A673 (cell line): ENCODE measurements at regions not wholly inside any gene's neighbourhood (a gene's known extent, or its start where the extent isn't known, plus 50 kb on each side); places are given as distances from the start of the nearest gene placed in this dataset.

Experiments
- BruUV-seq: library from RNA; stranded (reverse); fragments of 400-500 nt; replicated peaks from 2 replicates; lab custom pipeline; 2021; lab: Mats Ljungman, UMichigan
- CTCF ChIA-PET: fragments of 300-600 bp; sonication (Branson Sonifier 250); formaldehyde crosslinking; loops from one replicate; lab custom pipeline; 2022; ENCODE audit warnings: antibody characterized with exemption; lab: Charles Lee
- POLR2A ChIA-PET: fragments of 300-600 bp; sonication (Branson Sonifier 250); formaldehyde crosslinking; loops from one replicate; lab custom pipeline; 2022; ENCODE audit warnings: antibody characterized with exemption; ENCODE audit not compliant: low non-redundant PET; lab: Charles Lee
- DNase-seq: peaks from one replicate; pipeline ENCODE4 v3.0.0-alpha.2; 2015; ENCODE audit warnings: low spot score
- H3K27ac ChIP-seq: fragments of 200-600 bp; sonication (generic); 2 replicates; pipeline ENCODE4 v1.5.1; 2016; ENCODE audit warnings: mixed run types, low read depth, mild to moderate bottlenecking, mixed read lengths, antibody characterized with exemption, low read length; ENCODE audit not compliant: poor library complexity, severe bottlenecking
- H3K27me3 ChIP-seq: fragments of 200-600 bp; sonication (generic); replicated peaks from 2 replicates; pipeline ENCODE4 v1.6.1; 2017; ENCODE audit warnings: mixed run types, low read depth, mild to moderate bottlenecking, mixed read lengths, antibody characterized with exemption, low read length; ENCODE audit not compliant: insufficient read depth, poor library complexity
- H3K36me3 ChIP-seq: fragments of 200-600 bp; sonication (generic); 2 replicates; pipeline ENCODE4 v1.6.1; 2016; ENCODE audit warnings: mixed run types, mild to moderate bottlenecking, mixed read lengths, antibody characterized with exemption, low read length; ENCODE audit not compliant: insufficient read depth, poor library complexity, severe bottlenecking
- H3K4me1 ChIP-seq: fragments of 200-600 bp; sonication (generic); 2 replicates; pipeline ENCODE4 v1.6.1; 2017; ENCODE audit warnings: mixed run types, mild to moderate bottlenecking, mixed read lengths, antibody characterized with exemption, low read length; ENCODE audit not compliant: insufficient read depth, poor library complexity, severe bottlenecking
- H3K4me3 ChIP-seq: fragments of 200-600 bp; sonication (generic); 2 replicates; pipeline ENCODE4 v1.5.1; 2016; ENCODE audit warnings: low read depth, mixed run types, mild to moderate bottlenecking, mixed read lengths, low read length; ENCODE audit not compliant: poor library complexity, severe bottlenecking
- H3K9me3 ChIP-seq: fragments of 200-600 bp; sonication (generic); 2 replicates; pipeline ENCODE4 v1.6.1; 2016; ENCODE audit warnings: mixed run types, low read depth, mild to moderate bottlenecking, mixed read lengths, antibody characterized with exemption, low read length; ENCODE audit not compliant: poor library complexity, severe bottlenecking
- CTCF ChIP-seq: fragments of 300-800, 200-600 bp; sonication (generic); conservative IDR thresholded peaks from 2 replicates; pipeline ENCODE4 v1.5.1; 2017; ENCODE audit warnings: low read depth, mild to moderate bottlenecking, antibody characterized with exemption, low read length, moderate library complexity, mixed read lengths
- EZH2 ChIP-seq: fragments of 200-600 bp; sonication (generic); IDR thresholded peaks from 2 replicates; pipeline ENCODE4 v1.6.1; 2017; ENCODE audit warnings: borderline replicate concordance, low read depth, mild to moderate bottlenecking, mixed read lengths, antibody characterized with exemption, low read length; ENCODE audit not compliant: poor library complexity, severe bottlenecking
- intact Hi-C: fragments of 100-400 bp; cut with micrococcal nuclease; formaldehyde crosslinking; loops from one replicate; pipeline ENCODE4 v1.10.0; 2022; ENCODE audit not compliant: unreplicated experiment

- no peaks in the 10 kb centered on the region for H3K9me3 ChIP-seq
- ChIA-PET POLR2A (no interaction called here), CTCF (no interaction called here)
- H3K4me3 ChIP-seq: no peak overlapping the region
- TF ChIP-seq EZH2: no peak
- no peak for TF ChIP-seq CTCF
- H3K27ac ChIP-seq: no peak overlapping the region
- no peaks in the 10 kb centered on the region for H3K36me3 ChIP-seq
- H3K27me3 ChIP-seq: no peaks in the 10 kb centered on the region
- no TSS peak for BruUV-seq
- H3K4me1 ChIP-seq: no peaks in the 10 kb centered on the region
- intact Hi-C loops: no loop called here
- DNase-seq: no peak
These were observed 400.8 kb downstream of the GXYLT1 start for GRCh38 chr12:41743835-41744234.

GRCh38 chr12:41739066-41739465 is 405.6 kb downstream of the GXYLT1 start:
- no peak for DNase-seq
- Histone ChIP-seq H3K27me3 (no peaks in the 10 kb centered on the region), H3K4me3 (no peak overlapping the region), H3K27ac (no peak overlapping the region), H3K4me1 (no peaks in the 10 kb centered on the region), H3K9me3 (no peaks in the 10 kb centered on the region), H3K36me3 (no peaks in the 10 kb centered on the region)
- BruUV-seq: no TSS peak
- TF ChIP-seq CTCF (no peak), EZH2 (no peak)
- CTCF ChIA-PET: no interaction called here
- POLR2A ChIA-PET: no interaction called here
- intact Hi-C loops: no loop called here

GRCh38 chr12:41737423-41737822 is 407.3 kb downstream of the GXYLT1 start:
- TF ChIP-seq EZH2 (no peak), CTCF (no peak)
- BruUV-seq: no TSS peak
- CTCF ChIA-PET: no interaction called here

More at GRCh38 chr12:41737423-41737822, 407.3 kb downstream of the GXYLT1 start:
- POLR2A ChIA-PET: no interaction called here
- H3K4me3 ChIP-seq: no peak overlapping the region
- H3K4me1 ChIP-seq: no peaks in the 10 kb centered on the region
- no peaks in the 10 kb centered on the region for H3K36me3 ChIP-seq
- DNase-seq: no peak
- no peak overlapping the region for H3K27ac ChIP-seq
- no peaks in the 10 kb centered on the region for H3K27me3 ChIP-seq
- intact Hi-C loops: no loop called here
- no peaks in the 10 kb centered on the region for H3K9me3 ChIP-seq
